ENCODE measurements at regions not wholly inside any gene's neighbourhood (a gene's known extent, or its start where the extent isn't known, plus 50 kb on each side); places are given as distances from the start of the nearest gene placed in this dataset.

- no peak for DNase-seq
These were observed 144.5 kb upstream of the RUNX3 start for GRCh38 chr1:25074351-25075227.

- no peak for DNase-seq
These were observed 143.7 kb upstream of the RUNX3 start for GRCh38 chr1:25073640-25074270.

GRCh38 chr1:25072461-25072860, 142.4 kb upstream of the RUNX3 start:
- DNase-seq: no peak

DNA sequence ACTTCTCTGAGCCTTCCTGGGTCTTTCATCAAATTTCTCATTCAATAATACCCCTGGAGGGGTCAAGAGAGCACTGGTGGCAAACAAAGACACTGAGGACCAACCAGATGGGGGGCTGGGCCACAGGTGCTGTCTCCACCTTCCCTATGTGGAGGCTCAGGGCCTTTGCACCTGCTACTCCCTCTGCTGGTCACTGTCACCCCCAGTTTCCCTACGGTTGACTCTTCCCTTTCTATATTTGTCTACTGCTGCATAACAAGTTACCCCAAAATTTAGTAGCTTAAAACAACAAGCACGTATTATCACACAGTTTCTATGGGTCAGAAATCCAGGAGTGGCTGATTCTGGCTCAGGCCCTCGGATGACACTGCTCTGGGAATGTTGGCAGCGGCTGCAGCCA, 138.8 kb upstream of the RUNX3 start:
- DNase-seq: no peak

GRCh38 chr1:25068316-25068715, 138.2 kb upstream of the RUNX3 start:
- DNase-seq: no peak

DNA sequence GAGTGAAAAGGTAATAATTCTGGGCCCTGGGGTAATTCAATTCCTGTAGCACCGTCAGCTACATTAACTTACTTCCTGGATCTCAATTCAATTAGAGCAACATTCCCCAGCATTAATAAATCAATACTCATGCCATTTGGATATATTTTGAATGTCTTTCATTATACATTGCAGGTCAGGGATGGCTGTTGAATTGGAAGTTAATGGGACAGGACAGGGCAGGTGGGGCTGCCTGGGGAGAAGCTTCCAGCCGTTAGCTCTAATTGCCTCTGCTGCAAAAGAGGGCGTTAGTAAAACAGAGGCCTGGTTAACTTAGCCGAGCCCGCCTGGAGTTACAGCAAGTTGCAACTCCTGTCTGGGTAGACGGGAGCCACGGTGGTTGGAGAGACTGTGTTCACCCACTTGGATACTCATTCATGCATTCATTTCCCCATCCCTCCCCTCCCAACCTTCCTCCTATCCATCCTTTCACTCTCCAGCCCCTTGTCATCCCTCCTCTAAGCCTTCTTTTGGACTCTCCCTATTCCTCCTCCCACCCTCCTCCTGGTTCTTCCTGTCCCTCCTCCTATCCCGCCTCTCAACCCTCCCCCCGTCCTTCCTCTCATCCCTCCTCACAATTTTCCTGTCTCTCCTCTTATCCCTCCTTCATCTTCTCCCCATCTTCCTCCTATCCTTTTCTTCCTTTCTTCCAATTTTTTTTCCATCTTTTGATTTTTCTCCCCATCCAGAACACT, 137.6 kb upstream of the RUNX3 start:
- DNase-seq: no peak

DNA sequence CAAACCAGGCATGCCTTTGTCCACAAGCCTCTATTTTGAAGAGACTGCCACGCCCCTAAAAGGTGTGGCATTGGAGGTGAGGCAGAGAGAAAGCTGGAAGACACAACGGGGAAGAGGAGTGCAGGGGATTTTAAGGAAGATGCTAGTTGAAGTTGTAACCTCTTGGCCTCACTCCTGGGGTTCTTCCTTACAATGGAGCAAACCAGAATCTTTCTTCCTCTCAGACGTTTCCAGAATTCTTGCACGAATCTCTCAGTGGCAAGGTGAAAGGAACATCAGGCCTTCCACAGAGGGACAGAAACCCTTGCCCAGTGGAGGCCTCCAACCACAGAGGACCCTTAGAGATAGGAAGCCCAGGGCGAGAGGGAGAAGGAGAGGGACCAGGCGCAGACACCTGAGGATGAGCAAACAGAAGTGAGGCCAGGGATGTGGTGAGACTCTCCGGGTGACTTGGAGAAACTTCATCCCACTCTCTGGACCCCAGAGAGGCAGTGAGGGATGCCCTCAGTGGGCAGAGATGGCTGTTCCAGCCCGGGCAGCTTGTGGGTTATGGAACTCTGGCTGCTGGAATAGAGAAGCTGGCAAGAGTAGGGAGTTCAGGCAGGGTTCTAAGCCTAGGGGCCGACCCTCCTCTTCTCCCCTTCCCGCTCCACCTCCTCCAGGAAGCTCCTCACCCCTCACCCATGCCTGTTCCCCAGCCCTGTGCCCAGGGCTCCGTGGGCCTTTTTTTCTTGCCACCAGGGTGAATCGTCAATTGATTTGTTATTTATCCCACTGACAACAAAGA, 136.8 kb upstream of the RUNX3 start:
- no peak for DNase-seq

- no peak for DNase-seq
These were observed 136.2 kb upstream of the RUNX3 start for GRCh38 chr1:25066256-25066655.

GRCh38 chr1:25065795-25066238, 135.7 kb upstream of the RUNX3 start:
- DNase-seq: peak; percentile 42

DNA sequence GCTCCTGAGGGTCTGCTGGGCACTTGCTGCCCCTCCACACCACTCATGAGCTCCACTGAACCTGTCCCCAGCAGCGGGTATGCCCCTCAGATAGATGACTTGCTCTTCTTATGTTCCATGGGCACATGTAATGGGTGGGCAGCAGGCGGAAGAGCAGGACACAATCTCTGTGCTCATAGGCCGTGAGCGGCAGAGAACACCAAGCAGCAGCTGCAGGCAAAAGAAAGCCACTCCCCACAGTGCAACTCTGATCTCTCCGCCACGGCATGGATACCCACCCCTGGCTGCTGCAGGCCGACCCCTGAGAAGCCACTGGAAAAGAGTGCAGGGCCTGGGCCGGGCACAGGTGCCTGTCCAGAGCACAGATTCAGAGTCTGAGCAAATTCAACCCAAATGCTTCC, 135.2 kb upstream of the RUNX3 start:
- no peak for DNase-seq

DNA sequence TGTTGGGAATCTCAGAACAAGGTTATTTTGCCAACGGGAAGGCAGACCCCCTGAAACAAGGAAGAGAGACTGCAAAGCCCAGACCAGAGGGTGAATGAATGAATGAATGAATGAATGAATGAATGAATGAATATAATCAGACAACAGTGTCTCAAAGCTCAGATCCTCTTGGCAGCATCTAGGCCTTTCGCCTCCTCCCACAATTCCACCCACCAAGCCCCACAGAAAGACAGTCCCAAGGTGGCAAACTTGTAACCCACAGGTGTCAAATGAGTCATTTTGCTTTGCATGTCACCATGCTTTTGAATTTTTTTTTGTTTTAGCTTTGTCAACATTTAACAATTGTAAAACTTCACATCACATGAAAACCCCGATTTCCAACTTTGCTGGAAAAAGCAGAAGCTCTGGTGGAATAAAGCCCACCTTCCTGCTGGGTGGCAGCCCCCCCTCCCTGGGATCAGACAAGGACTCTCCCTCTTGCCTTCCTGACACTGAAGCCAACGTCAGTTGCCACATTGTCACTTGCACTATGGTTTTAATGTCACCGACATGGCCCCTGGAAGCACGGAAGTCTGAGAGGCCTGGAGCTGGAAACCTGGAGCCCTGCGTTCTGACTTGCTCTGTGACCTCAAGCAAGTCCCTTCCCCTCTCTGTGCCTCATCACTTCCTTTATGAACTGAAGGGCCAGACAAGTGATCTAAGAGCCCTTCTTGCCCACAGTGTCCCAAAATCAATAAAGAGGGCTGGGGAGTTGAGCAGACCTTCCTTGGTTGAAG, 134.6 kb upstream of the RUNX3 start:
- no peak for DNase-seq

DNA sequence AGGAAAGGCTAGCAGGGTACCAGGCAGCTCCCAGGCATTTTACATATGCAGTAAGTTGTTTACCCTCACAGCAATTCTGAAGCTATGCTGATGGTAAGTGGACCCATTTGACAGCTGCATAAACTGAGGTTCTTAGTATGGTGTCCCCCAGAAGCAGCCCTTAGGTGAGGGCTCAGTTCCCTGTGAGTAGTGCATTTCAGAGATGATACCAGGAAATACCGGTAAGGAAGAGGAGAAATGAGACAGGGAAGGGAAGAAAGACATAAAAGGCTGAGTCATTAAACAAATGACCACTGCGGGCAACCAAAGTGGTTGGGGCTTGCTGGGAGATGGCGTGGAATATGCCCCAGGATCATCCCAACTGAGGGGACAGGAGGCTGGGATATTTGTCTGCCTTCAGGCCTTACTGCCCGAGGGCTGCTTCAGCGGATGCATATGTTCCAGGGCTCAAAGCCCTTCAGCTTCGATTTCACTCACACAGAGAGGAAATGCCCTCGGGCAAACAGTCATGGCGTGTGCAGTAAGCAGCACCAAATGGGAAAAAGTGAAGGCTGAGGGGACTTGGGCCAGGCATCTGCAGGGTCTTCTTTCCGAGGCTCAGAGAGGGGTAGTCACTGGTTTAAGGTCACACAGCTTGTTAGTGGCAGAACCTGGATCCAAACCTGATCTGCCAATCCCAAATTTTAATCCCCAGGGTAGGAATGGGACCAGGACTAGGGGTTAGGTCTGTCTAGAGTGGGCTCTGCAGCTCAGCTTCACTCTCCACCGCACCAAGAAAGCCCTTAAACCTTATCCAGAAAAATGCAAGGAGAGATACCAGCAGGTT, 133.7 kb upstream of the RUNX3 start:
- no peak for DNase-seq

DNA sequence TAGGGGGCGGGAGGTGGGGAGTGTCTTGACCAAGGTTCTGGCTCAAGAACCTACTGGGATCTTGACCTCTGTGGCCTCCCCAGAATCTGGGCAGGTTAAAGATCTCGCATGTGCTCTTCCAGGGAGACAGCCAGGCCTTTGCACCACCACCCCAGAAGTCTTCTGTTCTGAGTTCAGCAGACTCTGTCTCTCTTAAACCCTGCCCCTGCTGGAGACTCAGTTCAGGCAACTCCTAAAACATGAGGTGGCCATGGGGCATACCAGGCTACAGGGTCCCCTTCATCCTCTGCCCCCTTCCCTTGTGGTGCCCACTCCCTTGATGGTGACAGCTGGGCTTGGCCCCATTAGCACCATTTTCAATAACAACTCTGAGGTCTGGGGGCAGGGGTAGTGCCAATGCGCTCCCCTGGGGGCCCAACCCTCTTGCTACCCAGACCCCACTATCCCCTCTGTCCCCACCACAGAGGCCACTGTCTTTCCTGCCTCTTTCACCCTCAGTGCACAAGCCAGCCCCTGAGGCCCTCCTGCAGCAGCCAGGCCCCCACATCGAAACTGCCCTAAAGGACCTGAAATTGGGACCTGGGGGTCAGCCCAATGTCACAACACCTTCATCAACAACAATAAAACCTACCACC, 132.7 kb upstream of the RUNX3 start:
- DNase-seq: no peak

DNA sequence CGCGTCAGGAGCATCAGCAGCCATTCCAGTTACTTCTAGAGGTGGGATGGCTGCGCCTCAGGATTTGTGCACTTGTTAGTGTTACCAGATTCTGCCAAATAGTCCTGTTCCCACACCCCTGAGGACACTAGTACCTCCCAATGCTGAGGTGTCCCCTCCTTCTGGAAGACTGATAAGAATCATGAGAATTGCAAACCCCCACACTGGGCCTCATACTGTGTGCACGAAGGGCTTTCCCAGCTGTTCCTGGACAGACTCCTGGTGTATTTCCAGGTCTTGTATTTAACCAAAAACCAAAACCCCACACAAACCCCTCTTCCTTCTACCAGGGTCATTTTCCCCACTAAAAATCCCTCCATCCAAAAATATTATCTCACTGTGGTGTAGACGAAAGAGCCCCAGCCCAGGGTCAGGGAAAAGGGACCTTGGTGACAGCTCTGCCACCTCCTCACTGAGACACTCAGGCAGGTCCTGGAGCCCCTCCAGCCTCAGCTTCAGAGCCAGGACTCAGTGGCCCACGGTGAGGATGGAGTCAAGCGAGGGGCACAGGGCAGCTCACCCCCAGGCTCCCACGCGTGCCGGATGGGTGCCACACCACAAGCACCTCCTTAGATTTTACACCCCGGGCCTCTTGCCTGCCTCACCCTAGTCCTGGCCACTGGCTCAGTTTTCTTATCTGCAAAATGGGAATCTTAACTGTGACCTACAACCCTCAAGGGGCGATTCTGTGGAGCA, 131.4 kb upstream of the RUNX3 start:
- no peak for DNase-seq

GRCh38 chr1:25057188-25057587, 127.1 kb upstream of the RUNX3 start:
- no peak for DNase-seq

- DNase-seq: no peak
These were observed 126.5 kb upstream of the RUNX3 start for GRCh38 chr1:25056536-25056935.

- DNase-seq: no peak
These were observed 125.9 kb upstream of the RUNX3 start for GRCh38 chr1:25055961-25056360.

- DNase-seq: no peak
These were observed 125.3 kb upstream of the RUNX3 start for GRCh38 chr1:25055324-25055780.

DNA sequence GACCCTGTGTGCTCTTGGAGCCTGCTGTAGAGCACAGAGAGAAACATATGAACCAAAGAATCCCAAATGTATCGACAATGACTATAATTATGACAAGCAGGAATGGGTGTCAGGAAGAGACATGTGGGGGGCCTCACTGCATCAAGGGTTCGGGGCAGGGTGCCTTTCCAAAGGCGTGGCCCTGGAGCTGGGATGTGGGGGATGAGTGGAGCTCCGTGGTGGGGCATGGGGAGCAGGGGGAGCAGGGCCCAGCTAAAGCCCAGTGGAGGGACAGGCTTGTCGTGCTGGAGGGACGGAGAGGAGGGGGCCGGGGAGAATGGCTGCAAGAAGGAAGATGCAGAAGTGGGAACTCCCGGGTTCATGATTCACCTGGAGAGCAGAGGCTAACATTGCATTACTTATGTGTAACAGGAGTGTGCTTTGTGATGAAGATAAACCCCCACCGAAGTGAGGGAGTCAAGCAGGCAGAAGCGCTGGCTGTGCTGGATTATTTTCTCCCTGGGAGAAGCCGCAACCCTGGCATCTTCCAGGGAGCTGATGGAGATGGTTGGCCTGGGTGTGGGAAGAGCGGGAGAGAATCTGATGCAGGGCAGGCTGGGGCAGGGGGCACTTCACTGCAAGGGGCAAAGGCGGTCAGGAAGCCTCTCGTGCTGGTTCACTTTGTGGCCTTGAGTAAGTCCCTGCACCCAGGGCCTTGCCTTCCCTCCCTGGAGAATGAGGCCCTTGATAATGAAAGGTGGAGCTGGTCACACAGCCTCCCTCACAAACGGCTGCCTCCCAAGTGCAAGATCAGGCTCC, 124.6 kb upstream of the RUNX3 start:
- no peak for DNase-seq
